Ovary (tissue), 7 donors: ENCODE measurements at regions not wholly inside any gene's neighbourhood (a gene's known extent, or its start where the extent isn't known, plus 50 kb on each side); places are given as distances from the start of the nearest gene placed in this dataset.

Experiments used
- DNase-seq, 5 donors: peaks; one replicate each; pipeline ENCODE4 v3.0.0-alpha.2; 2019 to 2020
- H3K27ac ChIP-seq, 2 donors: fragments of 200-600 bp; one replicate each; pipeline versions ENCODE4 v1.5.1 to v1.8.0; 2019 to 2022
- H3K27me3 ChIP-seq: fragments of 200-600 bp; one replicate; pipeline ENCODE4 v1.8.0; 2022
- H3K36me3 ChIP-seq: fragments of 200-600 bp; sonication (generic); one replicate; pipeline ENCODE4 v1.5.1; 2019
- H3K4me1 ChIP-seq: one replicate; pipeline ENCODE4 v1.8.1; 2013; ENCODE audit warnings: mild to moderate bottlenecking, moderate library complexity; ENCODE audit not compliant: insufficient read depth
- H3K4me3 ChIP-seq: fragments of 200-600 bp; sonication (generic); one replicate; pipeline ENCODE4 v1.5.1; 2017
- H3K9me3 ChIP-seq, 2 donors: fragments of 200-600 bp in 1 of 2; sonication (generic) in 1 of 2; one replicate each; pipeline versions ENCODE4 v1.5.1 to v1.8.1; 2013 to 2019; ENCODE audit warnings: mild to moderate bottlenecking in 1 of 2, moderate library complexity in 1 of 2
- CTCF ChIP-seq, 3 donors: fragments of 450-650 bp in 2 of 3; fragments of 200-600 bp in 1 of 3; IDR thresholded peaks; one replicate each; pipeline versions ENCODE4 v1.5.1 to v1.8.0; 2016 to 2022; ENCODE audit warnings: antibody characterized with exemption in 3 of 3, mild to moderate bottlenecking in 1 of 3
- EP300 ChIP-seq: sonication (generic); formaldehyde crosslinking; IDR thresholded peaks from one replicate; pipeline ENCODE4 v1.6.1; 2017; ENCODE audit warnings: antibody characterized with exemption
- POLR2A ChIP-seq: fragments of 450-650 bp; IDR thresholded peaks from one replicate; pipeline ENCODE4 v1.6.1; 2017; ENCODE audit warnings: antibody characterized with exemption, mild to moderate bottlenecking, moderate library complexity
- WGBS, 3 donors: extraction: QIAGEN DNeasy Blood & Tissue Kit in 1 of 3; methylation state at CpG; one replicate each; pipeline versions ENCODE4 v1.1.5 to v1.1.7; 2013 to 2017; 5-methylcytosine and 5-hydroxymethylcytosine counted together
- intact Hi-C, 4 donors: fragments of 100-400 bp; cut with DNase I; formaldehyde crosslinking; loops; one replicate each; pipeline versions ENCODE4 v1.11.0 to v1.15.1; 2022 to 2023
- donor health status: DM: no; HTN: no; CAD: no; lungs with moderate emphysema.
- donor health status: DM: no; HTN: no; CAD: no.
- donor health status: Bipolar disorder and iron deficiency.
- donor health status: DM: no; HTN: no; CAD: no.
- donor health status: DM: yes; HTN: yes; CAD: no.

DNA sequence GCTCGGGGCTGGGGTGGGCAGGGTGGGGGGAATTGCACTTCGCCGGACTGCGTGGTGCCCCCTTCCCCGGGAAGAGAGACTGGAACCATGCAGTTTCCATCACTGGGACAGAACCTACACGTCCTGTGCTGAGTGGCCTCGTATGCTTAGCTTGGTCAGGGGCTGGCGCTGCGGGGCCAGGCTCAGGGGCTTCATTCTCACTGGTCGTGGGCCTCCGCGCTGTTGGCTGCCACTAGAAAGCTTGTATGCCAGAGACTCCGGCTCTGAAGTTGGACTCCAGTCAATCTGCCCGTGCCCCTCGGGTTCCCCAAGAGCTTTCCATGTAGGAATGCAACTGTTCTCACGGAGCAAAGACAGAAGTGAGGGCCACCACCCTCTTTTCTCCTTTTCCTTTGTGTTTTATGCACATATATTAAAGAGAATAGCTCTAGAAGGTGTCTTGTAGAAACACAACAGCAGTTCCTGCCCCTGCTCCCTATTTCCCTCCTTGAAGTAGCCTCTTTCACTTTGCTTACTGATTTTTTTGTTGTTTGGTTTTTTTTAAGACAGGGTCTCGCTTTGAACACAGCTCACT is 64.0 kb upstream of the YWHAQ start:
- intact Hi-C loops, result no loop called here
- Histone ChIP-seq H3K27ac (no peak overlapping the region), H3K4me3 (no peak overlapping the region), H3K9me3 (no peaks in the 10 kb centered on the region), H3K36me3 (no peaks in the 10 kb centered on the region), H3K27me3 (no peaks in the 10 kb centered on the region), H3K4me1 (no peaks in the 10 kb centered on the region)
- DNase-seq, result no peak
- TF ChIP-seq POLR2A, result no peak
- no peak for TF ChIP-seq CTCF (IDR thresholded peaks at IDR 0.05)
- TF ChIP-seq EP300, result no peak
- WGBS, 3 donors, result 89 to 90% (median 90%) methylated on average over 17 of the region's 17 CpGs

DNA sequence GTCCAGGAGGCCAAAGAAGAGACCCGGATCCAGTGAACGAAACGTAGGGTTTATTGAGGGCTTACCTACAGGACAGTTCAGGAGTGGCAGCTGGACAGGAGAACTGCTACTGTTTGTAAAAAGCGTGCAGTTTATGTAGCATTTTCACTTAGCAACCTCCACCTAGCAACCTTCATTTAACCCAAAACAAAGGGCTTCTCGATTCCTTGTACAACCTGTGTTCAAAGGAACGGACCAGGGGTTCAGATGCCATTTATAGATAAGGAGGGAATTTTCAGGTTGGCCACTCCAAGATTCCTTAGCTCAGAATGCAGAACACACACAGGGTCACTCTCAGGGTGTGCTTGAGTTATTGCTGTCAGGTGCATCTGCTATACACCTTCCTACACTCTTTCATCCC is 65.1 kb upstream of the YWHAQ start:
- H3K9me3 ChIP-seq, result no peaks in the 10 kb centered on the region
- no peak overlapping the region for H3K27ac ChIP-seq
- TF ChIP-seq POLR2A, result no peak
- TF ChIP-seq CTCF (IDR thresholded peaks at IDR 0.05), result no peak
- TF ChIP-seq EP300, result no peak
- 82 to 85% (median 83%) methylated on average over 6 of the region's 6 CpGs for WGBS, 3 donors
- no peaks in the 10 kb centered on the region for H3K4me1 ChIP-seq
- H3K4me3 ChIP-seq, result no peak overlapping the region
- H3K36me3 ChIP-seq, result no peaks in the 10 kb centered on the region
- H3K27me3 ChIP-seq, result no peaks in the 10 kb centered on the region
- intact Hi-C loops, result no loop called here
- DNase-seq, result no peak

- H3K27me3 ChIP-seq, result no peaks in the 10 kb centered on the region
- no peaks in the 10 kb centered on the region for H3K4me1 ChIP-seq
- TF ChIP-seq POLR2A, result no peak
- TF ChIP-seq CTCF (IDR thresholded peaks at IDR 0.05), result no peak
- TF ChIP-seq EP300, result no peak
- no peak overlapping the region for H3K27ac ChIP-seq
- no peaks in the 10 kb centered on the region for H3K9me3 ChIP-seq
- intact Hi-C loops, result no loop called here
- H3K36me3 ChIP-seq, result no peaks in the 10 kb centered on the region
- no peak overlapping the region for H3K4me3 ChIP-seq
- DNase-seq, result no peak
- WGBS, 3 donors, result 90 to 93% (median 92%) methylated on average over 4 of the region's 4 CpGs
Measured at GRCh38 chr2:9696731-9697130, 65.9 kb upstream of the YWHAQ start.

GRCh38 chr2:9697909-9698308 is 67.1 kb upstream of the YWHAQ start:
- no peak overlapping the region for H3K27ac ChIP-seq
- H3K27me3 ChIP-seq, result no peaks in the 10 kb centered on the region
- no peaks in the 10 kb centered on the region for H3K4me1 ChIP-seq
- H3K9me3 ChIP-seq, result no peaks in the 10 kb centered on the region
- DNase-seq, result no peak
- intact Hi-C loops, result no loop called here
- TF ChIP-seq EP300 (no peak), CTCF (IDR thresholded peaks at IDR 0.05) (no peak), POLR2A (no peak)
- WGBS, 3 donors, result 92 to 96% (median 92%) methylated on average over 5 of the region's 5 CpGs
- no peak overlapping the region for H3K4me3 ChIP-seq
- H3K36me3 ChIP-seq, result no peaks in the 10 kb centered on the region
